ENCODE measurements at regions not wholly inside any gene's neighbourhood (a gene's known extent, or its start where the extent isn't known, plus 50 kb on each side); places are given as distances from the start of the nearest gene placed in this dataset.

GRCh38 chr9:87206064-87206661, 258.9 kb upstream of the GAS1 start:
- no peak for TF ChIP-seq CTCF (IDR thresholded peaks at IDR 0.05; ENCODE audit: extremely low read depth in 1 of 2, insufficient read depth in 1 of 2, low read depth in 1 of 2, low read length in 2 of 2)
- TF ChIP-seq POLR2AphosphoS5 (IDR thresholded peaks at IDR 0.05; ENCODE audit: insufficient read depth, low read depth, low read length): no peak
- no peak for TF ChIP-seq POLR2A (IDR thresholded peaks at IDR 0.05; ENCODE audit: low read depth, low read length)
- no peak for TF ChIP-seq MYC (IDR thresholded peaks at IDR 0.05; ENCODE audit: low read depth, low read length)
- no peak for TF ChIP-seq FOS (IDR thresholded peaks at IDR 0.05; ENCODE audit: borderline replicate concordance, insufficient read depth, low read length)
- no peak for TF ChIP-seq GATA2 (IDR thresholded peaks at IDR 0.05; ENCODE audit: insufficient read depth, insufficient read length, low read depth, low read length)
- no peak for TF ChIP-seq EZH2 (IDR thresholded peaks at IDR 0.05; ENCODE audit: borderline replicate concordance, low read depth, low read length, severe bottlenecking)
- TF ChIP-seq, protein P1, sequence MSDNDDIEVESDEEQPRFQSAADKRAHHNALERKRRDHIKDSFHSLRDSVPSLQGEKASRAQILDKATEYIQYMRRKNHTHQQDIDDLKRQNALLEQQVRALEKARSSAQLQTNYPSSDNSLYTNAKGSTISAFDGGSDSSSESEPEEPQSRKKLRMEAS (IDR thresholded peaks at IDR 0.05; ENCODE audit: insufficient read depth, insufficient read length): no peak

All from endothelial cell of umbilical vein (primary cell).